K562 (cell line): ENCODE measurements at regions not wholly inside any gene's neighbourhood (a gene's known extent, or its start where the extent isn't known, plus 50 kb on each side); places are given as distances from the start of the nearest gene placed in this dataset.

ENCODE experiments used
- ATAC-seq: fragments of 200-7000 bp; cut with Tn5 transposase; 3 replicates; pipeline ENCODE4 v1.9.1; 2020; ENCODE audit warnings: moderate library complexity
- BruUV-seq: library from RNA; stranded (reverse); fragments of 400-500 nt; replicated peaks from 2 replicates; lab custom pipeline; 2021; lab: Mats Ljungman, UMichigan
- CTCF ChIA-PET: fragments of 300-600 bp; formaldehyde crosslinking; extraction: SDS; loops from one replicate; lab custom pipeline; 2021; ENCODE audit warnings: low intra/inter-chr PET ratio; lab: Yijun Ruan, JAX
- POLR2A ChIA-PET: fragments of 300-600, 350-650 bp; sonication (Branson Sonifier 250); formaldehyde crosslinking; extraction: SDS; loops from one replicate; lab custom pipeline; 2021; ENCODE audit warnings: antibody characterized with exemption, inconsistent platforms; lab: Yijun Ruan, JAX
- DNase-seq, 4 experiments: peaks; one replicate each; pipeline versions ENCODE4 v3.0.0 to v3.0.0-alpha.2; 2011 to 2018; ENCODE audit warnings: low spot score in 3 of 4, mixed read lengths in 3 of 4; ENCODE audit errors: extremely low read depth in 1 of 4
- FAIRE-seq: peaks from 2 replicates; lab custom pipeline; 2011; peaks lifted over from hg19 to GRCh38; lab: Jason Lieb, UNC
- H2AFZ ChIP-seq: 2 replicates; pipeline ENCODE4 v1.6.0; 2011; ENCODE audit warnings: low read depth, low read length, control low read depth, inconsistent platforms
- H3K27ac ChIP-seq: fragments of 200-600 bp; 3 replicates; pipeline ENCODE4 v1.8.0; 2011; ENCODE audit warnings: low read depth, mild to moderate bottlenecking, control low read depth, inconsistent platforms, low read length, moderate library complexity, mixed read lengths; ENCODE audit errors: extremely low read depth
- H3K27me3 ChIP-seq, 2 experiments: fragments of 300-600 bp in 1 of 2; 2 replicates in 1 of 2; 3 replicates in 1 of 2; pipeline versions ENCODE4 v1.6.0 to v1.8.0; 2011; ENCODE audit warnings: inconsistent platforms in 2 of 2, low read length in 2 of 2, mild to moderate bottlenecking in 1 of 2, mixed read lengths in 1 of 2, moderate library complexity in 1 of 2; ENCODE audit not compliant: control insufficient read depth in 2 of 2, insufficient read depth in 2 of 2
- H3K36me3 ChIP-seq: fragments of 300-600 bp; 3 replicates; pipeline ENCODE4 v1.8.0; 2011; ENCODE audit warnings: mild to moderate bottlenecking, low read length, inconsistent platforms; ENCODE audit not compliant: control insufficient read depth, insufficient read depth
- H3K4me1 ChIP-seq, 2 experiments: fragments of 200-600 bp in 1 of 2; replicated peaks in 1 of 2; 2 replicates in 1 of 2; 3 replicates in 1 of 2; pipeline versions ENCODE4 v1.5.1 to v1.8.0; 2011; ENCODE audit warnings: inconsistent platforms in 2 of 2, low read length in 2 of 2, mild to moderate bottlenecking in 1 of 2, mixed read lengths in 1 of 2, moderate library complexity in 1 of 2; ENCODE audit not compliant: control insufficient read depth in 2 of 2, insufficient read depth in 2 of 2
- H3K4me2 ChIP-seq: 2 replicates; pipeline ENCODE4 v1.6.1; 2011; ENCODE audit warnings: low read length, control low read depth, inconsistent platforms, mixed read lengths; ENCODE audit not compliant: insufficient read depth
- H3K4me3 ChIP-seq: fragments of 200-600 bp; sonication (generic), shearing (Covaris generic); 2 replicates; pipeline ENCODE4 v1.5.1; 2016; ENCODE audit warnings: control low read depth, inconsistent platforms
- H3K79me2 ChIP-seq: fragments of 200-600 bp; 3 replicates; pipeline ENCODE4 v1.8.0; 2011; ENCODE audit warnings: low read length, inconsistent platforms; ENCODE audit not compliant: control insufficient read depth, insufficient read depth
- H3K9ac ChIP-seq, 2 experiments: 2 replicates each; pipeline versions ENCODE4 v1.6.0 to v1.6.1; 2011; ENCODE audit warnings: low read depth in 2 of 2, low read length in 2 of 2, control low read depth in 1 of 2, inconsistent platforms in 1 of 2, mild to moderate bottlenecking in 1 of 2, mixed read lengths in 1 of 2; ENCODE audit not compliant: insufficient read depth in 1 of 2
- H3K9me1 ChIP-seq: one replicate; pipeline ENCODE4 v1.6.0; 2011; ENCODE audit warnings: inconsistent platforms, mild to moderate bottlenecking, low read length, moderate library complexity; ENCODE audit not compliant: control insufficient read depth, insufficient read depth
- H3K9me3 ChIP-seq: replicated peaks from 2 replicates; pipeline ENCODE4 v1.5.1; 2011; ENCODE audit warnings: low read depth, low read length, inconsistent platforms; ENCODE audit not compliant: control insufficient read depth, insufficient read depth
- H4K20me1 ChIP-seq: replicated peaks from 2 replicates; pipeline ENCODE4 v1.6.1; 2011; ENCODE audit warnings: low read length, inconsistent platforms, mixed read lengths; ENCODE audit not compliant: control insufficient read depth, insufficient read depth
- GABPB1 ChIP-seq: sonication (generic); formaldehyde crosslinking; IDR thresholded peaks from 2 replicates; pipeline ENCODE4 v1.8.0; 2022; ENCODE audit warnings: mild to moderate bottlenecking, missing genetic modification reagents
- MITF ChIP-seq: IDR thresholded peaks from 2 replicates; pipeline ENCODE4 v1.6.1; 2014; ENCODE audit warnings: antibody characterized with exemption
- PTTG1 ChIP-seq: fragments of 450-650 bp; IDR thresholded peaks from 2 replicates; pipeline ENCODE4 v1.6.1; 2016; ENCODE audit warnings: low read depth, mild to moderate bottlenecking, missing genetic modification characterization, missing compliant biosample characterization
- SNRNP70 ChIP-seq: fragments of 200-400 bp; formaldehyde crosslinking; optimal IDR thresholded peaks from 2 replicates; pipeline ENCODE3; 2017; ENCODE audit warnings: low read depth, low read length
- SRSF9 ChIP-seq: fragments of 200-400 bp; formaldehyde crosslinking; IDR thresholded peaks from 2 replicates; pipeline ENCODE4 v1.6.1; 2017; ENCODE audit warnings: low read depth, low read length, borderline replicate concordance
- whole genome bisulfite sequencing: fragments of 100-300 bp; shearing (Covaris generic); methylation state at CpG from one replicate; pipeline ENCODE4 v1.1.6; 2016; ENCODE audit warnings: low coverage, mixed read lengths; ENCODE audit not compliant: insufficient coverage; ENCODE audit errors: missing lambda C conversion rate; 5-methylcytosine and 5-hydroxymethylcytosine counted together
- in situ Hi-C: fragments of 300-500 bp; cut with MboI; formaldehyde crosslinking; loops from 4 replicates; pipeline ENCODE4 v1.15.0; 2018; ENCODE audit warnings: inconsistent platforms, mixed read lengths
- intact Hi-C: fragments of 100-400 bp; cut with micrococcal nuclease; formaldehyde crosslinking; loops from 2 replicates; pipeline ENCODE4 v1.14.2; 2022

GRCh38 chr22:47793304-47794101 lies 1031.1 kb downstream of the TBC1D22A start:
- H3K9me3 ChIP-seq = no peaks in the 10 kb centered on the region
- H3K79me2 ChIP-seq = no peaks in the 10 kb centered on the region
- H3K4me1 ChIP-seq = no peaks in the 10 kb centered on the region
- H3K36me3 ChIP-seq = no peaks in the 10 kb centered on the region
- no peak overlapping the region for H3K9ac ChIP-seq
- in situ Hi-C loops (no loop called here), intact Hi-C loops (no loop called here)
- POLR2A ChIA-PET = interaction anchor here (0.7 kb wide), 1 partner anchor 16 kb away, joined by 3 read pairs; no protein-coding TSS in a partner anchor
- H3K27me3 ChIP-seq = no peaks in the 10 kb centered on the region
- no TSS peak for BruUV-seq
- ATAC-seq (no peak), DNase-seq (no peak), FAIRE-seq (no peak)
- TF ChIP-seq SNRNP70 (no peak), GABPB1 (CRISPR knock-in tag) (no peak), SRSF9 (no peak), PTTG1 (tag) (no peak), MITF (no peak)
- H3K9me1 ChIP-seq = no peaks in the 10 kb centered on the region
- H2AFZ ChIP-seq = no peak overlapping the region
- H4K20me1 ChIP-seq = no peaks in the 10 kb centered on the region
- 84% methylated on average over 18 of the region's 20 CpGs for WGBS
- no peak overlapping the region for H3K27ac ChIP-seq
- CTCF ChIA-PET = no interaction called here
- no peak overlapping the region for H3K4me2 ChIP-seq
- H3K4me3 ChIP-seq = no peak overlapping the region
